K562 (cell line): ENCODE measurements at regions not wholly inside any gene's neighbourhood (a gene's known extent, or its start where the extent isn't known, plus 50 kb on each side); places are given as distances from the start of the nearest gene placed in this dataset.

Experiments
- CEBPB ChIP-seq: fragments of 450-650 bp; IDR thresholded peaks from 2 replicates; pipeline ENCODE4 v1.6.1; 2016; ENCODE audit warnings: missing genetic modification characterization, missing compliant biosample characterization
- FOXP1 ChIP-seq: sonication (generic); formaldehyde crosslinking; IDR thresholded peaks from 2 replicates; pipeline ENCODE4 v1.8.0; 2022; ENCODE audit warnings: mild to moderate bottlenecking, missing genetic modification reagents
- HDGF ChIP-seq: fragments of 450-650 bp; IDR thresholded peaks from 2 replicates; pipeline ENCODE4 v1.6.1; 2016
- MXI1 ChIP-seq: IDR thresholded peaks from 2 replicates; pipeline ENCODE4 v1.6.1; 2011; ENCODE audit warnings: low read depth, mild to moderate bottlenecking, improper control_type of control experiment, low read length
- NR2C2 ChIP-seq, 2 experiments: fragments of 200-800 bp in 1 of 2; sonication (Bioruptor generic) in 1 of 2; sonication (generic) in 1 of 2; formaldehyde crosslinking in 1 of 2; IDR thresholded peaks; 2 replicates each; pipeline versions ENCODE4 v1.6.1 to v1.8.0; 2016 to 2022; ENCODE audit warnings: mild to moderate bottlenecking in 1 of 2, missing compliant biosample characterization in 1 of 2, missing genetic modification characterization in 1 of 2, missing genetic modification reagents in 1 of 2
- PHB2 ChIP-seq: fragments of 450-650 bp; IDR thresholded peaks from 2 replicates; pipeline ENCODE4 v1.6.1; 2017; ENCODE audit warnings: low read depth
- POLR2AphosphoS5 ChIP-seq: IDR thresholded peaks from 2 replicates; pipeline ENCODE4 v1.6.1; 2011; ENCODE audit warnings: mild to moderate bottlenecking, low read depth, low read length, moderate library complexity; ENCODE audit not compliant: control insufficient read depth, insufficient read depth
- PRPF4 ChIP-seq: fragments of 200-400 bp; formaldehyde crosslinking; IDR thresholded peaks from one replicate; pipeline ENCODE4 v1.6.1; 2017; ENCODE audit warnings: low read length, low read depth, mild to moderate bottlenecking; ENCODE audit not compliant: insufficient read depth, poor library complexity, severe bottlenecking
- TF ChIP-seq, protein P1 (sequence below): fragments of 150-350 bp; IDR thresholded peaks from 2 replicates; pipeline ENCODE4 v1.6.1; 2014; ENCODE audit warnings: low read depth, mild to moderate bottlenecking, low read length, borderline replicate concordance
- TF ChIP-seq, protein P2 (sequence below), 3 experiments: IDR thresholded peaks in 2 of 3; conservative IDR thresholded peaks in 1 of 3; 2 replicates each; pipeline ENCODE4 v1.5.1; 2011 to 2012; ENCODE audit warnings: low read length in 3 of 3, mild to moderate bottlenecking in 3 of 3, control low read depth in 2 of 3, improper control_type of control experiment in 1 of 3, inconsistent platforms in 1 of 3, low read depth in 1 of 3, mixed read lengths in 1 of 3, moderate library complexity in 1 of 3; ENCODE audit not compliant: insufficient read depth in 2 of 3
- TF ChIP-seq, protein P3 (sequence below): sonication (generic); formaldehyde crosslinking; IDR thresholded peaks from 2 replicates; pipeline ENCODE4 v1.8.1; 2022; ENCODE audit warnings: missing genetic modification reagents
- TF ChIP-seq, protein P4 (sequence below): sonication (generic); formaldehyde crosslinking; IDR thresholded peaks from 2 replicates; pipeline ENCODE4 v1.8.0; 2023; ENCODE audit warnings: mild to moderate bottlenecking, missing genetic modification reagents
- TF ChIP-seq, protein P5 (sequence below): fragments of 250-450 bp; sonication (Bioruptor Pico); IDR thresholded peaks from 2 replicates; pipeline ENCODE4 v1.4.0; 2020; ENCODE audit warnings: mild to moderate bottlenecking

DNA sequence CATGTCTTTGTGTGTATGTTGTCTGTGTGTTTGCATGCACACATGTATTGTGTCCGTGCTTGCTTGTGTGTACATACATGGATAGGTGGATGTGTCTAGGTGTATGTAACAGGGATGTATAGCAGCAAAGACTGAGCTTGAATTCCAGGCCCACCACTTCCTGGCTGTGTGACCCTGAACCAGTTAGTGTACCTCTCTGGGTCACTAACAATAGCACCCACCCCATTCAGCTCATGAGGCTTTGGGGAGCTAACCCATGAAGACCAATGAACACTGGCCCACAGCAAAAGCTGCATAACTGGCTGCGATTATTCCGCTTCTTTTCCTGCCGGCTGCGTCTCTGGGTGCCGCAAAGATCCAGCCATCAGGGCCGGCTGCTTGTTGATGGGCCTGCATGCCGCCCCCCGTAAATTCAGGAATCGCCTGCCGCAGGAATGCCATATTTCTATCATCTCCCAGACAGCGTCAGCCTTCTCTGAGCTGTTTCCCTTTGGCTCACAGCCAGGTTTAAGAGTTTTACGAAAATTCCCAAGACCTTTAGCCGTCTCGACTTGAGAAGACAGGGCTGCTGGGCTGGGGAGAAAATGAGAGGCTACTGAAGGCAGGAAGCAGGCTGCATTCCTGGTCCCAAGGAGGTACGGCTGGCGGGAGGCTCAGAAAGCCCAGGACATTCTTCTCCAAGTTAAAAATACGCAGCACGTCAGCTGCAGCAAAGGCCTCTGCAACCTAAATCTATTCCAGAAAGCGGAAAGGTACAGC is 224.6 kb downstream of the MN1 start:
- TF ChIP-seq PRPF4: no peak
- no peak for TF ChIP-seq NR2C2 (CRISPR knock-in tag; IDR thresholded peaks at IDR 0.05)
- no peak for TF ChIP-seq NR2C2 (tag; IDR thresholded peaks at IDR 0.05)
- TF ChIP-seq, protein P1, sequence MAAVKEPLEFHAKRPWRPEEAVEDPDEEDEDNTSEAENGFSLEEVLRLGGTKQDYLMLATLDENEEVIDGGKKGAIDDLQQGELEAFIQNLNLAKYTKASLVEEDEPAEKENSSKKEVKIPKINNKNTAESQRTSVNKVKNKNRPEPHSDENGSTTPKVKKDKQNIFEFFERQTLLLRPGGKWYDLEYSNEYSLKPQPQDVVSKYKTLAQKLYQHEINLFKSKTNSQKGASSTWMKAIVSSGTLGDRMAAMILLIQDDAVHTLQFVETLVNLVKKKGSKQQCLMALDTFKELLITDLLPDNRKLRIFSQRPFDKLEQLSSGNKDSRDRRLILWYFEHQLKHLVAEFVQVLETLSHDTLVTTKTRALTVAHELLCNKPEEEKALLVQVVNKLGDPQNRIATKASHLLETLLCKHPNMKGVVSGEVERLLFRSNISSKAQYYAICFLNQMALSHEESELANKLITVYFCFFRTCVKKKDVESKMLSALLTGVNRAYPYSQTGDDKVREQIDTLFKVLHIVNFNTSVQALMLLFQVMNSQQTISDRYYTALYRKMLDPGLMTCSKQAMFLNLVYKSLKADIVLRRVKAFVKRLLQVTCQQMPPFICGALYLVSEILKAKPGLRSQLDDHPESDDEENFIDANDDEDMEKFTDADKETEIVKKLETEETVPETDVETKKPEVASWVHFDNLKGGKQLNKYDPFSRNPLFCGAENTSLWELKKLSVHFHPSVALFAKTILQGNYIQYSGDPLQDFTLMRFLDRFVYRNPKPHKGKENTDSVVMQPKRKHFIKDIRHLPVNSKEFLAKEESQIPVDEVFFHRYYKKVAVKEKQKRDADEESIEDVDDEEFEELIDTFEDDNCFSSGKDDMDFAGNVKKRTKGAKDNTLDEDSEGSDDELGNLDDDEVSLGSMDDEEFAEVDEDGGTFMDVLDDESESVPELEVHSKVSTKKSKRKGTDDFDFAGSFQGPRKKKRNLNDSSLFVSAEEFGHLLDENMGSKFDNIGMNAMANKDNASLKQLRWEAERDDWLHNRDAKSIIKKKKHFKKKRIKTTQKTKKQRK: no peak
- no peak for TF ChIP-seq MXI1
- TF ChIP-seq, protein P2, sequence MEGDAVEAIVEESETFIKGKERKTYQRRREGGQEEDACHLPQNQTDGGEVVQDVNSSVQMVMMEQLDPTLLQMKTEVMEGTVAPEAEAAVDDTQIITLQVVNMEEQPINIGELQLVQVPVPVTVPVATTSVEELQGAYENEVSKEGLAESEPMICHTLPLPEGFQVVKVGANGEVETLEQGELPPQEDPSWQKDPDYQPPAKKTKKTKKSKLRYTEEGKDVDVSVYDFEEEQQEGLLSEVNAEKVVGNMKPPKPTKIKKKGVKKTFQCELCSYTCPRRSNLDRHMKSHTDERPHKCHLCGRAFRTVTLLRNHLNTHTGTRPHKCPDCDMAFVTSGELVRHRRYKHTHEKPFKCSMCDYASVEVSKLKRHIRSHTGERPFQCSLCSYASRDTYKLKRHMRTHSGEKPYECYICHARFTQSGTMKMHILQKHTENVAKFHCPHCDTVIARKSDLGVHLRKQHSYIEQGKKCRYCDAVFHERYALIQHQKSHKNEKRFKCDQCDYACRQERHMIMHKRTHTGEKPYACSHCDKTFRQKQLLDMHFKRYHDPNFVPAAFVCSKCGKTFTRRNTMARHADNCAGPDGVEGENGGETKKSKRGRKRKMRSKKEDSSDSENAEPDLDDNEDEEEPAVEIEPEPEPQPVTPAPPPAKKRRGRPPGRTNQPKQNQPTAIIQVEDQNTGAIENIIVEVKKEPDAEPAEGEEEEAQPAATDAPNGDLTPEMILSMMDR (IDR thresholded peaks at IDR 0.05 in 2 of 3, conservative IDR thresholded peaks at IDR 0.05 in 1 of 3; ENCODE audit: insufficient read depth in 2 of 3, low read depth in 1 of 3, low read length in 3 of 3): no peak
- TF ChIP-seq PHB2: no peak
- TF ChIP-seq, protein P3, sequence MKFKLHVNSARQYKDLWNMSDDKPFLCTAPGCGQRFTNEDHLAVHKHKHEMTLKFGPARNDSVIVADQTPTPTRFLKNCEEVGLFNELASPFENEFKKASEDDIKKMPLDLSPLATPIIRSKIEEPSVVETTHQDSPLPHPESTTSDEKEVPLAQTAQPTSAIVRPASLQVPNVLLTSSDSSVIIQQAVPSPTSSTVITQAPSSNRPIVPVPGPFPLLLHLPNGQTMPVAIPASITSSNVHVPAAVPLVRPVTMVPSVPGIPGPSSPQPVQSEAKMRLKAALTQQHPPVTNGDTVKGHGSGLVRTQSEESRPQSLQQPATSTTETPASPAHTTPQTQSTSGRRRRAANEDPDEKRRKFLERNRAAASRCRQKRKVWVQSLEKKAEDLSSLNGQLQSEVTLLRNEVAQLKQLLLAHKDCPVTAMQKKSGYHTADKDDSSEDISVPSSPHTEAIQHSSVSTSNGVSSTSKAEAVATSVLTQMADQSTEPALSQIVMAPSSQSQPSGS (CRISPR knock-in tag): no peak
- TF ChIP-seq FOXP1 (CRISPR knock-in tag): no peak
- TF ChIP-seq CEBPB (tag): no peak
- no peak for TF ChIP-seq HDGF
- TF ChIP-seq, protein P4, sequence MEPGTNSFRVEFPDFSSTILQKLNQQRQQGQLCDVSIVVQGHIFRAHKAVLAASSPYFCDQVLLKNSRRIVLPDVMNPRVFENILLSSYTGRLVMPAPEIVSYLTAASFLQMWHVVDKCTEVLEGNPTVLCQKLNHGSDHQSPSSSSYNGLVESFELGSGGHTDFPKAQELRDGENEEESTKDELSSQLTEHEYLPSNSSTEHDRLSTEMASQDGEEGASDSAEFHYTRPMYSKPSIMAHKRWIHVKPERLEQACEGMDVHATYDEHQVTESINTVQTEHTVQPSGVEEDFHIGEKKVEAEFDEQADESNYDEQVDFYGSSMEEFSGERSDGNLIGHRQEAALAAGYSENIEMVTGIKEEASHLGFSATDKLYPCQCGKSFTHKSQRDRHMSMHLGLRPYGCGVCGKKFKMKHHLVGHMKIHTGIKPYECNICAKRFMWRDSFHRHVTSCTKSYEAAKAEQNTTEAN (CRISPR knock-in tag): no peak
- no peak for TF ChIP-seq POLR2AphosphoS5
- TF ChIP-seq, protein P5, sequence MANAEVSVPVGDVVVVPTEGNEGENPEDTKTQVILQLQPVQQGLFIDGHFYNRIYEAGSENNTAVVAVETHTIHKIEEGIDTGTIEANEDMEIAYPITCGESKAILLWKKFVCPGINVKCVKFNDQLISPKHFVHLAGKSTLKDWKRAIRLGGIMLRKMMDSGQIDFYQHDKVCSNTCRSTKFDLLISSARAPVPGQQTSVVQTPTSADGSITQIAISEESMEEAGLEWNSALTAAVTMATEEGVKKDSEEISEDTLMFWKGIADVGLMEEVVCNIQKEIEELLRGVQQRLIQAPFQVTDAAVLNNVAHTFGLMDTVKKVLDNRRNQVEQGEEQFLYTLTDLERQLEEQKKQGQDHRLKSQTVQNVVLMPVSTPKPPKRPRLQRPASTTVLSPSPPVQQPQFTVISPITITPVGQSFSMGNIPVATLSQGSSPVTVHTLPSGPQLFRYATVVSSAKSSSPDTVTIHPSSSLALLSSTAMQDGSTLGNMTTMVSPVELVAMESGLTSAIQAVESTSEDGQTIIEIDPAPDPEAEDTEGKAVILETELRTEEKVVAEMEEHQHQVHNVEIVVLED (CRISPR knock-in tag): no peak
